HEK293T (cell line): ENCODE measurements at regions not wholly inside any gene's neighbourhood (a gene's known extent, or its start where the extent isn't known, plus 50 kb on each side); places are given as distances from the start of the nearest gene placed in this dataset.

ENCODE experiments used
- CTCF ChIA-PET: fragments of 350-600 bp; formaldehyde crosslinking; extraction: SDS; loops from one replicate; lab custom pipeline; 2021; ENCODE audit warnings: antibody characterized with exemption, inconsistent platforms; lab: Yijun Ruan, JAX
- POLR2A ChIA-PET: fragments of 350-600 bp; formaldehyde crosslinking; extraction: SDS; loops from one replicate; lab custom pipeline; 2020; ENCODE audit warnings: antibody characterized with exemption, inconsistent platforms; lab: Yijun Ruan, JAX
- DNase-seq: peaks from one replicate; pipeline ENCODE4 v3.0.0; 2012; ENCODE audit warnings: mixed read lengths; ENCODE audit errors: extremely low spot score
- ARNT ChIP-seq: fragments of 450-650 bp; IDR thresholded peaks from 2 replicates; pipeline ENCODE4 v1.6.1; 2017; ENCODE audit warnings: mild to moderate bottlenecking
- BHLHE40 ChIP-seq: fragments of 450-650 bp; IDR thresholded peaks from 2 replicates; pipeline ENCODE4 v1.6.1; 2016; ENCODE audit warnings: mild to moderate bottlenecking, moderate library complexity, borderline replicate concordance
- CTBP1 ChIP-seq: fragments of 450-650 bp; IDR thresholded peaks from 2 replicates; pipeline ENCODE4 v1.6.1; 2016; ENCODE audit warnings: borderline replicate concordance
- ELF4 ChIP-seq: fragments of 450-650 bp; IDR thresholded peaks from 2 replicates; pipeline ENCODE4 v1.6.1; 2017; ENCODE audit warnings: antibody characterized with exemption
- FOXA1 ChIP-seq: fragments of 450-650 bp; IDR thresholded peaks from 2 replicates; pipeline ENCODE4 v1.6.1; 2016; ENCODE audit warnings: mild to moderate bottlenecking
- FOXK2 ChIP-seq: fragments of 450-650 bp; IDR thresholded peaks from 2 replicates; pipeline ENCODE4 v1.6.1; 2016; ENCODE audit warnings: mild to moderate bottlenecking
- FOXM1 ChIP-seq: fragments of 450-650 bp; IDR thresholded peaks from 2 replicates; pipeline ENCODE4 v1.6.1; 2017; ENCODE audit warnings: mild to moderate bottlenecking, borderline replicate concordance
- HDGF ChIP-seq: fragments of 450-650 bp; IDR thresholded peaks from 2 replicates; pipeline ENCODE4 v1.6.1; 2017; ENCODE audit warnings: antibody characterized with exemption, borderline replicate concordance
- L3MBTL2 ChIP-seq: fragments of 450-650 bp; conservative IDR thresholded peaks from 2 replicates; pipeline ENCODE4 v1.6.1; 2016; ENCODE audit warnings: mild to moderate bottlenecking
- LEF1 ChIP-seq: fragments of 450-650 bp; IDR thresholded peaks from 2 replicates; pipeline ENCODE4 v1.6.1; 2017; ENCODE audit warnings: mild to moderate bottlenecking, borderline replicate concordance
- NFRKB ChIP-seq: fragments of 450-650 bp; IDR thresholded peaks from 2 replicates; pipeline ENCODE4 v1.6.1; 2016; ENCODE audit warnings: mild to moderate bottlenecking, moderate library complexity
- PKNOX1 ChIP-seq: fragments of 450-650 bp; IDR thresholded peaks from 2 replicates; pipeline ENCODE4 v1.6.1; 2016
- SP1 ChIP-seq: fragments of 450-650 bp; IDR thresholded peaks from 2 replicates; pipeline ENCODE4 v1.6.1; 2017
- SUZ12 ChIP-seq: fragments of 450-650 bp; IDR thresholded peaks from 2 replicates; pipeline ENCODE4 v1.6.1; 2016; ENCODE audit warnings: mild to moderate bottlenecking
- TARDBP ChIP-seq: fragments of 450-650 bp; IDR thresholded peaks from 2 replicates; pipeline ENCODE4 v1.6.1; 2016
- ZNF384 ChIP-seq: fragments of 450-650 bp; IDR thresholded peaks from 2 replicates; pipeline ENCODE4 v1.6.1; 2016

- DNase-seq, result no peak
- POLR2A ChIA-PET, result no interaction called here
- TF ChIP-seq PKNOX1 (no peak), HDGF (no peak), TARDBP (no peak), L3MBTL2 (no peak), CTBP1 (no peak), FOXA1 (no peak)
- CTCF ChIA-PET, result no interaction called here
These were observed 777.8 kb upstream of the ACO1 start for GRCh38 chr9:31606678-31607077.

GRCh38 chr9:31608416-31608815 is 776.0 kb upstream of the ACO1 start:
- CTCF ChIA-PET, result interaction anchor here (0.6 kb wide), 1 partner anchor 491 kb away, joined by 3 read pairs; no protein-coding TSS in a partner anchor
- DNase-seq, result no peak
- POLR2A ChIA-PET, result no interaction called here
- TF ChIP-seq SUZ12 (no peak), CTBP1 (no peak), ARNT (no peak)

- ChIA-PET POLR2A (no interaction called here), CTCF (interaction anchor here (0.6 kb wide), 1 partner anchor 490 kb away, joined by 3 read pairs; no protein-coding TSS in a partner anchor)
- TF ChIP-seq ARNT, result no peak
These were observed 775.6 kb upstream of the ACO1 start for GRCh38 chr9:31608881-31609280.

GRCh38 chr9:31612336-31613030 is 772.0 kb upstream of the ACO1 start:
- TF ChIP-seq LEF1 (no peak), PKNOX1 (no peak), ARNT (no peak), FOXA1 (no peak), CTBP1 (no peak), SP1 (no peak), ZNF384 (no peak), L3MBTL2 (no peak), SUZ12 (no peak), BHLHE40 (no peak), ELF4 (no peak), NFRKB (no peak), FOXM1 (no peak), HDGF (no peak)
- ChIA-PET CTCF (no interaction called here), POLR2A (no interaction called here)
- no peak for DNase-seq

More at GRCh38 chr9:31608881-31609280, 775.6 kb upstream of the ACO1 start:
- DNase-seq, result no peak

GRCh38 chr9:31615966-31616365 is 768.5 kb upstream of the ACO1 start:
- ChIA-PET POLR2A (no interaction called here), CTCF (no interaction called here)
- no peak for DNase-seq
- no peak for TF ChIP-seq ZNF384
- TF ChIP-seq LEF1, result no peak
- no peak for TF ChIP-seq SUZ12
- TF ChIP-seq NFRKB, result no peak
- TF ChIP-seq TARDBP, result no peak
- TF ChIP-seq HDGF, result no peak
- no peak for TF ChIP-seq ELF4
- TF ChIP-seq FOXA1, result no peak
- TF ChIP-seq BHLHE40, result no peak
- TF ChIP-seq PKNOX1, result no peak
- TF ChIP-seq ARNT, result no peak
- TF ChIP-seq FOXK2, result no peak
- no peak for TF ChIP-seq SP1
- TF ChIP-seq FOXM1, result no peak
- TF ChIP-seq L3MBTL2, result no peak
- TF ChIP-seq CTBP1, result no peak

GRCh38 chr9:31623511-31623910 is 760.9 kb upstream of the ACO1 start:
- CTCF ChIA-PET, result no interaction called here
- POLR2A ChIA-PET, result no interaction called here
- TF ChIP-seq LEF1, result no peak
- TF ChIP-seq ZNF384, result no peak
- no peak for TF ChIP-seq HDGF
- TF ChIP-seq SUZ12, result no peak
- TF ChIP-seq FOXK2, result no peak
- TF ChIP-seq SP1, result no peak
- no peak for TF ChIP-seq CTBP1
- TF ChIP-seq FOXA1, result no peak
- TF ChIP-seq ARNT, result no peak
- TF ChIP-seq PKNOX1, result no peak
- TF ChIP-seq BHLHE40, result no peak
- no peak for TF ChIP-seq L3MBTL2
- TF ChIP-seq FOXM1, result no peak
- no peak for TF ChIP-seq TARDBP
- no peak for TF ChIP-seq NFRKB
- no peak for TF ChIP-seq ELF4
- no peak for DNase-seq

GRCh38 chr9:31629292-31629691 is 755.2 kb upstream of the ACO1 start:
- TF ChIP-seq HDGF (no peak), SP1 (no peak), TARDBP (no peak), CTBP1 (no peak), PKNOX1 (no peak), ARNT (no peak), SUZ12 (no peak), L3MBTL2 (no peak), LEF1 (no peak), FOXM1 (no peak), NFRKB (no peak), FOXK2 (no peak), ZNF384 (no peak), ELF4 (no peak), FOXA1 (no peak)
- POLR2A ChIA-PET, result no interaction called here
- CTCF ChIA-PET, result no interaction called here
- no peak for DNase-seq
